ENCODE measurements at regions not wholly inside any gene's neighbourhood (a gene's known extent, or its start where the extent isn't known, plus 50 kb on each side); places are given as distances from the start of the nearest gene placed in this dataset.

DNA sequence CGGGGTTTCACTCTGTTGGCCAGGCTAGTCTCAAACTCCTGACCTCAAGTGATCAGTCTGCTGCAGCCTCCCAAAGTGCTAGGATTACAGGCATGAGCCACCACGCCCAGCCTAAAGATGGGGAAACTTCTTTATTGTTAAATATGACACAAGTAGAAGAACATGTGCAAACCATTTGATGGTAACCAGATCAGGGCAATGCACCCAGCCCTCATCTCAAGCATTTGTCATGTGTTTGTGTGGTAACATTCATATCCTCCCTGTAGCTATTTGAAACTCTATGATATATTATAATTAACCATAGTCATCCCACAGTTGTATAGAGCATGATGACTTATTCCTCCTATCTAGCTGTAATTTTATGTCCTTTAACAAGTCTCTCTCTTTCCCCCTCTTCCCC is 119.5 kb upstream of the TMPRSS2 start:
- TF ChIP-seq POLR2A (IDR thresholded peaks at IDR 0.05; ENCODE audit: low read depth, low read length) (no peak), POLR2AphosphoS5 (IDR thresholded peaks at IDR 0.05; ENCODE audit: low read depth, low read length) (no peak), SPI1 (IDR thresholded peaks at IDR 0.05; ENCODE audit: low read depth, low read length) (no peak)

Measured in GM12891 (cell line).